GM23338 (cell line): ENCODE measurements at regions not wholly inside any gene's neighbourhood (a gene's known extent, or its start where the extent isn't known, plus 50 kb on each side); places are given as distances from the start of the nearest gene placed in this dataset.

Experiments
- ATAC-seq: fragments of 200-7000 bp; cut with Tn5 transposase; 3 replicates; pipeline ENCODE4 v1.9.1; 2020
- DNase-seq: peaks from one replicate; pipeline ENCODE4 v3.0.0-alpha.2; 2015; ENCODE audit warnings: low spot score
- H2AFZ ChIP-seq: fragments of 200-600 bp; sonication (generic); 2 replicates; pipeline ENCODE4 v1.8.0; 2016; ENCODE audit warnings: antibody characterized with exemption, mild to moderate bottlenecking, moderate library complexity
- H3F3A ChIP-seq: fragments of 200-600 bp; sonication (generic); replicated peaks from 2 replicates; pipeline ENCODE4 v1.8.0; 2017; ENCODE audit warnings: antibody characterized with exemption, mixed run types, low read depth
- H3K27ac ChIP-seq: fragments of 200-600 bp; sonication (generic); 2 replicates; pipeline ENCODE4 v1.6.1; 2016; ENCODE audit warnings: low read depth
- H3K27me3 ChIP-seq: fragments of 200-600 bp; sonication (generic); 2 replicates; pipeline ENCODE4 v1.8.0; 2016; ENCODE audit warnings: mild to moderate bottlenecking, mixed run types, moderate library complexity; ENCODE audit not compliant: insufficient read depth
- H3K36me3 ChIP-seq: fragments of 200-600 bp; sonication (generic); 2 replicates; pipeline ENCODE4 v1.8.0; 2016; ENCODE audit warnings: mild to moderate bottlenecking; ENCODE audit not compliant: insufficient read depth
- H3K4me1 ChIP-seq: fragments of 200-600 bp; sonication (generic); 2 replicates; pipeline ENCODE4 v1.8.0; 2016; ENCODE audit warnings: mild to moderate bottlenecking, moderate library complexity; ENCODE audit not compliant: insufficient read depth
- H3K4me2 ChIP-seq: fragments of 200-600 bp; sonication (generic); 2 replicates; pipeline ENCODE4 v1.7.1; 2017; ENCODE audit warnings: mixed run types
- H3K4me3 ChIP-seq: fragments of 200-600 bp; sonication (generic); 2 replicates; pipeline ENCODE4 v1.6.1; 2016; ENCODE audit warnings: mixed run types
- H3K79me2 ChIP-seq: fragments of 200-600 bp; sonication (generic); replicated peaks from 2 replicates; pipeline ENCODE4 v1.8.0; 2017; ENCODE audit warnings: mild to moderate bottlenecking; ENCODE audit not compliant: insufficient read depth
- H3K9me2 ChIP-seq: fragments of 200-600 bp; sonication (generic); 2 replicates; pipeline ENCODE4 v1.8.0; 2017; ENCODE audit not compliant: insufficient read depth
- H4K20me1 ChIP-seq: fragments of 200-600 bp; sonication (generic); replicated peaks from 2 replicates; pipeline ENCODE4 v1.8.0; 2017; ENCODE audit warnings: mild to moderate bottlenecking; ENCODE audit not compliant: insufficient read depth
- H3K27ac Mint-ChIP-seq: 2 replicates; pipeline ENCODE4 v1.8.0; 2020; ENCODE audit warnings: inconsistent platforms, mild to moderate bottlenecking, moderate library complexity, mixed read lengths
- H3K27me3 Mint-ChIP-seq: 3 replicates; pipeline ENCODE4 v1.8.0; 2022; ENCODE audit warnings: low read depth, mild to moderate bottlenecking, moderate library complexity, mixed read lengths, inconsistent platforms; ENCODE audit not compliant: insufficient read depth, poor library complexity
- H3K36me3 Mint-ChIP-seq: 3 replicates; pipeline ENCODE4 v1.8.0; 2021; ENCODE audit warnings: low read depth, mild to moderate bottlenecking, inconsistent platforms, moderate library complexity, mixed read lengths
- H3K4me1 Mint-ChIP-seq: 3 replicates; pipeline ENCODE4 v1.8.0; 2020; ENCODE audit warnings: mild to moderate bottlenecking, inconsistent platforms, mixed read lengths
- H3K4me3 Mint-ChIP-seq: 3 replicates; pipeline ENCODE4 v1.8.0; 2021; ENCODE audit warnings: moderate library complexity, mild to moderate bottlenecking, inconsistent platforms, mixed read lengths
- H3K9me3 Mint-ChIP-seq: 3 replicates; pipeline ENCODE4 v1.8.0; 2020; ENCODE audit warnings: moderate library complexity, mild to moderate bottlenecking, inconsistent platforms, mixed read lengths
- CREB1 ChIP-seq: fragments of 250-450 bp; sonication (Bioruptor Pico); IDR thresholded peaks from 2 replicates; pipeline ENCODE4 v1.5.0; 2020; ENCODE audit warnings: low read depth, mild to moderate bottlenecking, moderate library complexity
- EZH2 ChIP-seq: fragments of 200-600 bp; sonication (generic); IDR thresholded peaks from one replicate; pipeline ENCODE4 v1.8.0; 2017; ENCODE audit warnings: antibody characterized with exemption, mild to moderate bottlenecking, low read depth; ENCODE audit not compliant: unreplicated experiment
- JUNB ChIP-seq: IDR thresholded peaks from one replicate; pipeline ENCODE4 v1.6.1; 2016; ENCODE audit warnings: antibody characterized with exemption; ENCODE audit not compliant: unreplicated experiment
- NANOG ChIP-seq: IDR thresholded peaks from 2 replicates; pipeline ENCODE4 v1.6.1; 2016; ENCODE audit warnings: antibody characterized with exemption, borderline replicate concordance
- STAT1 ChIP-seq: IDR thresholded peaks from one replicate; pipeline ENCODE4 v1.6.1; 2016; ENCODE audit warnings: antibody characterized with exemption; ENCODE audit not compliant: unreplicated experiment
- ZNF114 ChIP-seq: fragments of 250-450 bp; sonication (Bioruptor Pico); IDR thresholded peaks from 2 replicates; pipeline ENCODE4 v1.5.0; 2020; ENCODE audit warnings: mild to moderate bottlenecking, moderate library complexity
- ZNF331 ChIP-seq: fragments of 250-450 bp; sonication (Bioruptor Pico); IDR thresholded peaks from 2 replicates; pipeline ENCODE4 v1.5.0; 2020; ENCODE audit warnings: low read depth, mild to moderate bottlenecking, moderate library complexity
- ZNF462 ChIP-seq: fragments of 250-450 bp; sonication (Bioruptor Pico); IDR thresholded peaks from 2 replicates; pipeline ENCODE4 v1.5.0; 2020; ENCODE audit warnings: mild to moderate bottlenecking, moderate library complexity
- TF ChIP-seq, protein P1 (sequence below): IDR thresholded peaks from 2 replicates; pipeline ENCODE4 v1.6.1; 2016; ENCODE audit warnings: antibody characterized with exemption

DNA sequence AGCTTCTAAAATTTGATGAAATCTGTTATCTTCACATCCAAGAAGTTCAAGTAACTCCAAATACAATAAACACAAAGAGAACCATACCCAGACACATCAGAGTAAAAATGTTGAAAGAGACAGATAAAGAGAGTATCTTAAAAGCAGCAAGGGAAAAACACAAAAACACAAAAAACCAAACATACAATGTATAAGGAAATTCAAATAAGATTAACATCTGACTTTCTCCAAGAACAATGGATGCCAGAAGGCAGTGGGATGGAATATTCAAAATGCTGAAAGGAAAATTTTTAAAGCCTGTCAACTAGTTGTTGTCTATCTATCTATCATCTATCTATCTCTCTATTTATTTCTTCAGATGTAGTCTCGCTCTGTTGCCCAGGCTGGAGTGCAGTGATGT lies 72.4 kb upstream of the MKLN1 start (continued):
- no peak for TF ChIP-seq ZNF462 (CRISPR knock-in tag)
- no peak for TF ChIP-seq ZNF114
- TF ChIP-seq CREB1 = no peak
- no peak for TF ChIP-seq JUNB
- TF ChIP-seq, protein P1, sequence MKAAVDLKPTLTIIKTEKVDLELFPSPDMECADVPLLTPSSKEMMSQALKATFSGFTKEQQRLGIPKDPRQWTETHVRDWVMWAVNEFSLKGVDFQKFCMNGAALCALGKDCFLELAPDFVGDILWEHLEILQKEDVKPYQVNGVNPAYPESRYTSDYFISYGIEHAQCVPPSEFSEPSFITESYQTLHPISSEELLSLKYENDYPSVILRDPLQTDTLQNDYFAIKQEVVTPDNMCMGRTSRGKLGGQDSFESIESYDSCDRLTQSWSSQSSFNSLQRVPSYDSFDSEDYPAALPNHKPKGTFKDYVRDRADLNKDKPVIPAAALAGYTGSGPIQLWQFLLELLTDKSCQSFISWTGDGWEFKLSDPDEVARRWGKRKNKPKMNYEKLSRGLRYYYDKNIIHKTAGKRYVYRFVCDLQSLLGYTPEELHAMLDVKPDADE = no peak

DNA sequence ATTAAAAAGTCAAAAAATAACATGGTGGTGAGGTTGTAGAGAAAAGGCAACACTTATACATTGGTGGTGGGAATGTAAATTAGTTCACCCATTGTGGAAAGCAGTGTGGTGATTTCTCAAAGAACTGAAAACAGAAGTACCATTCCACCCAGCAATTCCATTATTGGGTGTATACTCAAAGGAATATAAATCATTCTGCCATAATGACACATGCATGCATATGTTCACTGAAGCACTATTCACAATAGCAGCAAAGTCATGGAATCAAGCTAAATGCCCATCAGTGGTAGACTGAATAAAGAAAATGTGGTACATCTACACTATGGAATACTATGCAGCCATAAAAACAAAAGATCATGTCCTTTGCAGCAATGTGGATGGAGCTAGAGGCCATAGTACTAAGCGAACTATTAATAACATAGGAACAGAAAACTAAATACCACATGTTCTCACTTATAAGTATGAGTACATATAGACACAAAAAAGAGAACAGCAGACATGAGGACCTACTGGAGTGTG lies 66.1 kb upstream of the MKLN1 start:
- H3K9me3 Mint-ChIP-seq = no peaks in the 10 kb centered on the region; the same call in 2 of the 3 replicates
- Histone ChIP-seq H3K4me3 (no peak overlapping the region), H3K27ac (no peak overlapping the region), H3F3A (no peaks in the 10 kb centered on the region), H4K20me1 (no peaks in the 10 kb centered on the region), H2AFZ (no peak overlapping the region), H3K9me2 (peaks cover 5% of the 10 kb centered on the region; the same call in 1 of the 2 replicates), H3K36me3 (no peaks in the 10 kb centered on the region), H3K27me3 (no peaks in the 10 kb centered on the region), H3K4me2 (no peak overlapping the region), H3K79me2 (no peaks in the 10 kb centered on the region), H3K4me1 (peaks cover 15% of the 10 kb centered on the region)
- no peak overlapping the region for H3K4me3 Mint-ChIP-seq
- peaks cover 12% of the 10 kb centered on the region for H3K4me1 Mint-ChIP-seq
- no peaks in the 10 kb centered on the region for H3K36me3 Mint-ChIP-seq
- ATAC-seq (no peak), DNase-seq (no peak)
- H3K27ac Mint-ChIP-seq = no peak overlapping the region
- TF ChIP-seq EZH2 = no peak
- no peak for TF ChIP-seq STAT1
- TF ChIP-seq ZNF331 (CRISPR knock-in tag) = no peak
- TF ChIP-seq, protein P1 = no peak
- no peak for TF ChIP-seq ZNF114
- TF ChIP-seq JUNB = no peak
- TF ChIP-seq NANOG = no peak
- peaks cover 6% of the 10 kb centered on the region for H3K27me3 Mint-ChIP-seq
